H1 (cell line): ENCODE measurements at regions not wholly inside any gene's neighbourhood (a gene's known extent, or its start where the extent isn't known, plus 50 kb on each side); places are given as distances from the start of the nearest gene placed in this dataset.

Experiments
- CTCF ChIA-PET: fragments of 300-600 bp; sonication (Branson Sonifier 250); formaldehyde crosslinking; loops from one replicate; lab custom pipeline; 2021; ENCODE audit not compliant: partially characterized antibody; lab: Charles Lee
- POLR2A ChIA-PET: fragments of 300-600 bp; sonication (Branson Sonifier 250); formaldehyde crosslinking; loops from one replicate; lab custom pipeline; 2021; ENCODE audit warnings: inconsistent platforms; ENCODE audit not compliant: partially characterized antibody; lab: Charles Lee
- DNase-seq, 2 experiments: peaks; one replicate each; pipeline versions ENCODE4 v3.0.0 to v3.0.0-alpha.2; 2010 to 2022; ENCODE audit warnings: low spot score in 2 of 2, low read depth in 1 of 2, mixed read lengths in 1 of 2
- FAIRE-seq: peaks from 2 replicates; lab custom pipeline; 2011; peaks lifted over from hg19 to GRCh38; lab: Jason Lieb, UNC
- H2AFZ ChIP-seq: 2 replicates; pipeline ENCODE4 v1.8.1; 2012; ENCODE audit warnings: low read length, inconsistent platforms
- H2AK5ac ChIP-seq: 2 replicates; pipeline ENCODE4 v1.6.1; 2013; ENCODE audit warnings: low read depth, low read length
- H2BK120ac ChIP-seq: replicated peaks from 2 replicates; pipeline ENCODE3; 2013; ENCODE audit warnings: low read depth, low read length, inconsistent platforms
- H2BK12ac ChIP-seq: 2 replicates; pipeline ENCODE4 v1.6.1; 2013; ENCODE audit warnings: low read depth, low read length
- H2BK15ac ChIP-seq: 2 replicates; pipeline ENCODE4 v1.6.1; 2013; ENCODE audit warnings: low read length
- H2BK20ac ChIP-seq: 2 replicates; pipeline ENCODE4 v1.6.1; 2013; ENCODE audit warnings: low read length
- H2BK5ac ChIP-seq: 2 replicates; pipeline ENCODE4 v1.6.1; 2013; ENCODE audit warnings: low read depth, low read length
- H3K14ac ChIP-seq: 2 replicates; pipeline ENCODE4 v1.6.1; 2013; ENCODE audit warnings: inconsistent platforms; ENCODE audit not compliant: insufficient read length
- H3K18ac ChIP-seq: 2 replicates; pipeline ENCODE4 v1.6.1; 2013; ENCODE audit warnings: low read length; ENCODE audit errors: extremely low read depth
- H3K23ac ChIP-seq: 2 replicates; pipeline ENCODE4 v1.6.1; 2013; ENCODE audit warnings: inconsistent platforms; ENCODE audit not compliant: insufficient read length
- H3K23me2 ChIP-seq: 2 replicates; pipeline ENCODE4 v1.6.1; 2013; ENCODE audit warnings: low read depth, low read length
- H3K27ac ChIP-seq: 2 replicates; pipeline ENCODE4 v1.6.1; 2011; ENCODE audit warnings: low read depth, low read length, inconsistent platforms
- H3K27me3 ChIP-seq, 4 experiments: replicated peaks in 1 of 4; 1 replicate in 1 of 4; 2 replicates in 3 of 4; pipeline versions ENCODE4 v1.6.1 to v1.8.1; 2011 to 2013; ENCODE audit warnings: low read length in 3 of 4, mild to moderate bottlenecking in 3 of 4, inconsistent platforms in 2 of 4, mixed read lengths in 2 of 4, moderate library complexity in 1 of 4; ENCODE audit not compliant: control insufficient read depth in 3 of 4, insufficient read depth in 3 of 4; ENCODE audit errors: extremely low read depth in 1 of 4
- H3K36me3 ChIP-seq, 4 experiments: 2 replicates each; pipeline versions ENCODE4 v1.6.1 to v1.8.1; 2011 to 2013; ENCODE audit warnings: mild to moderate bottlenecking in 4 of 4, low read length in 3 of 4, moderate library complexity in 2 of 4, control low read depth in 1 of 4, inconsistent platforms in 1 of 4; ENCODE audit not compliant: insufficient read depth in 4 of 4, control insufficient read depth in 2 of 4
- H3K4ac ChIP-seq: replicated peaks from 2 replicates; pipeline ENCODE3; 2013; ENCODE audit warnings: low read length, low read depth, mixed read lengths, inconsistent platforms; ENCODE audit not compliant: insufficient read length
- H3K4me1 ChIP-seq, 4 experiments: replicated peaks in 1 of 4; 1 replicate in 1 of 4; 2 replicates in 3 of 4; pipeline versions ENCODE4 v1.6.1 to v1.8.1; 2011 to 2013; ENCODE audit warnings: low read length in 3 of 4, inconsistent platforms in 2 of 4, mixed read lengths in 1 of 4; ENCODE audit not compliant: insufficient read depth in 4 of 4, control insufficient read depth in 3 of 4
- H3K4me2 ChIP-seq, 2 experiments: 2 replicates each; pipeline versions ENCODE4 v1.6.1 to v1.8.1; 2011 to 2013; ENCODE audit warnings: low read depth in 2 of 2, low read length in 2 of 2, control low read depth in 1 of 2, inconsistent platforms in 1 of 2, mild to moderate bottlenecking in 1 of 2; ENCODE audit not compliant: insufficient read depth in 1 of 2
- H3K4me3 ChIP-seq, 4 experiments: fragments of 200-600, 300-600 bp in 1 of 4; sonication (generic), shearing (Covaris generic), sonication (Bioruptor Twin) in 1 of 4; 2 replicates each; pipeline versions ENCODE4 v1.5.1 to v1.8.1; 2011 to 2016; ENCODE audit warnings: low read length in 4 of 4, low read depth in 3 of 4, control low read depth in 2 of 4, inconsistent platforms in 2 of 4, mild to moderate bottlenecking in 2 of 4, mixed read lengths in 1 of 4, moderate library complexity in 1 of 4; ENCODE audit not compliant: insufficient read depth in 2 of 4; ENCODE audit errors: extremely low read depth in 1 of 4
- H3K56ac ChIP-seq: replicated peaks from 2 replicates; pipeline ENCODE3; 2013; ENCODE audit warnings: low read depth, mild to moderate bottlenecking, mixed read lengths, low read length, inconsistent platforms; ENCODE audit not compliant: insufficient read length
- H3K79me1 ChIP-seq: 2 replicates; pipeline ENCODE4 v1.6.1; 2013; ENCODE audit warnings: low read depth, low read length, control low read depth
- H3K79me2 ChIP-seq, 2 experiments: 2 replicates each; pipeline versions ENCODE4 v1.6.1 to v1.8.1; 2012 to 2013; ENCODE audit warnings: low read length in 2 of 2, mild to moderate bottlenecking in 2 of 2, inconsistent platforms in 1 of 2; ENCODE audit not compliant: insufficient read depth in 2 of 2, control insufficient read depth in 1 of 2
- H3K9ac ChIP-seq, 4 experiments: replicated peaks in 1 of 4; 1 replicate in 1 of 4; 2 replicates in 3 of 4; pipeline versions ENCODE4 v1.6.1 to v1.8.1; 2011 to 2013; ENCODE audit warnings: low read depth in 3 of 4, low read length in 3 of 4, control low read depth in 2 of 4, mild to moderate bottlenecking in 2 of 4, moderate library complexity in 2 of 4, inconsistent platforms in 1 of 4; ENCODE audit errors: extremely low read depth in 1 of 4
- H3K9me3 ChIP-seq, 2 experiments: 2 replicates each; pipeline versions ENCODE4 v1.6.1 to v1.8.1; 2012 to 2013; ENCODE audit warnings: mild to moderate bottlenecking in 2 of 2, moderate library complexity in 2 of 2, control low read depth in 1 of 2, inconsistent platforms in 1 of 2, low read depth in 1 of 2, low read length in 1 of 2, mixed read lengths in 1 of 2; ENCODE audit not compliant: insufficient read depth in 2 of 2
- H4K20me1 ChIP-seq, 2 experiments: replicated peaks in 1 of 2; 2 replicates each; pipeline versions ENCODE3 to v1.8.1; 2011 to 2013; ENCODE audit warnings: inconsistent platforms in 2 of 2, low read length in 2 of 2, mild to moderate bottlenecking in 1 of 2; ENCODE audit not compliant: insufficient read depth in 2 of 2, control insufficient read depth in 1 of 2
- H4K5ac ChIP-seq: 2 replicates; pipeline ENCODE4 v1.6.1; 2013; ENCODE audit warnings: low read length, low read depth, mixed read lengths, inconsistent platforms; ENCODE audit not compliant: insufficient read length
- H4K8ac ChIP-seq: 2 replicates; pipeline ENCODE4 v1.8.0; 2013; ENCODE audit warnings: mild to moderate bottlenecking, moderate library complexity, low read length, inconsistent platforms; ENCODE audit not compliant: insufficient read depth; ENCODE audit errors: extremely low read depth
- H4K91ac ChIP-seq: replicated peaks from 2 replicates; pipeline ENCODE3; 2013; ENCODE audit warnings: low read length, mixed read lengths, inconsistent platforms; ENCODE audit not compliant: insufficient read length
- RAD21 ChIP-seq, 2 experiments: IDR thresholded peaks in 1 of 2; conservative IDR thresholded peaks in 1 of 2; 2 replicates each; pipeline ENCODE4 v1.6.1; 2011; ENCODE audit warnings: low read depth in 2 of 2, low read length in 2 of 2, improper control_type of control experiment in 1 of 2, inconsistent platforms in 1 of 2, mild to moderate bottlenecking in 1 of 2, moderate library complexity in 1 of 2
- TAF1 ChIP-seq: IDR thresholded peaks from 2 replicates; pipeline ENCODE4 v1.6.1; 2011; ENCODE audit warnings: mild to moderate bottlenecking, low read depth, low read length
- USF2 ChIP-seq: IDR thresholded peaks from 2 replicates; pipeline ENCODE4 v1.6.1; 2011; ENCODE audit warnings: low read length, improper control_type of control experiment
- WGBS, 2 experiments: shearing (Covaris generic) in 1 of 2; methylation state at CpG; one replicate each; pipeline versions ENCODE4 v1.1.6 to v1.1.7; 2013 to 2015; ENCODE audit warnings: low lambda C conversion rate in 2 of 2, mixed read lengths in 2 of 2, inconsistent platforms in 1 of 2, low coverage in 1 of 2, missing lambda C conversion rate in 1 of 2; ENCODE audit not compliant: insufficient replicate concordance in 2 of 2, insufficient coverage in 1 of 2, insufficient read length in 1 of 2; ENCODE audit errors: extremely low coverage in 1 of 2, missing lambda C conversion rate in 1 of 2; 5-methylcytosine and 5-hydroxymethylcytosine counted together
- TF ChIP-seq, protein P1 (sequence below), 3 experiments: IDR thresholded peaks; 1 replicate in 2 of 3; 2 replicates in 1 of 3; pipeline versions ENCODE4 v1.5.1 to v1.6.1; 2011; ENCODE audit warnings: low read length in 3 of 3, mild to moderate bottlenecking in 3 of 3, inconsistent platforms in 2 of 3, low read depth in 1 of 3, moderate library complexity in 1 of 3; ENCODE audit not compliant: insufficient read depth in 1 of 3; ENCODE audit errors: control extremely low read depth in 1 of 3

DNA sequence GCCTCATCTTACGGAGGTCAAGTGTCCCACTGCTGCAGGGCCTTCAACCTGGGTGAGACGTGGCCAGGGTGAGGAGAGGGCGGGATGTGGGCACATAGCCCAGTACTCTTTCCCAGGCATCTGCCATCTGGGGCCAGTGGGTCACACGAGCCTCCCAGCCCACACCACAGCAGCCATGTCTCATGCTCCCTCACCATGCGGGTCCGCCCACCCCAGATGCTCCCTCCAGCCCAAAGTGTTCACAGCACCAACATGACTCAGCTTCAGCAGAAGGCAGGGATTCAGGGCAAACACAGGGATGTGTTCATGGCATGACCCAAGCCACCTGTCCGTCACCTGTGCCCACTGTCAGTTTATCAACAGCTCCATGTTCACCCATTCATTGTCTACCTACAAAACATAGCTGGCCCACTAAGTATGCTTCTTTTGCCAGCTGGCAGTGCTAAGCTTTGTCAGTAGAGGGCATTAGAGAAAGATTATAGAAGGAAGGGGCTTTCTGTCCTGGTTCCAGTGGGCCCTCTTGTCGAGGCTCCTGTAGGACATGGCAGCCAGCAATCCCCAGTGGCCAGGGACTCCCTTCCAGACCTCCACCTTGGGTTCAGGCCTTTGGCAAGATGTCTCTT is 109.2 kb downstream of the FOXF2 start:
- H3K27ac ChIP-seq = no peak overlapping the region
- TF ChIP-seq TAF1 = no peak
- TF ChIP-seq, protein P1, sequence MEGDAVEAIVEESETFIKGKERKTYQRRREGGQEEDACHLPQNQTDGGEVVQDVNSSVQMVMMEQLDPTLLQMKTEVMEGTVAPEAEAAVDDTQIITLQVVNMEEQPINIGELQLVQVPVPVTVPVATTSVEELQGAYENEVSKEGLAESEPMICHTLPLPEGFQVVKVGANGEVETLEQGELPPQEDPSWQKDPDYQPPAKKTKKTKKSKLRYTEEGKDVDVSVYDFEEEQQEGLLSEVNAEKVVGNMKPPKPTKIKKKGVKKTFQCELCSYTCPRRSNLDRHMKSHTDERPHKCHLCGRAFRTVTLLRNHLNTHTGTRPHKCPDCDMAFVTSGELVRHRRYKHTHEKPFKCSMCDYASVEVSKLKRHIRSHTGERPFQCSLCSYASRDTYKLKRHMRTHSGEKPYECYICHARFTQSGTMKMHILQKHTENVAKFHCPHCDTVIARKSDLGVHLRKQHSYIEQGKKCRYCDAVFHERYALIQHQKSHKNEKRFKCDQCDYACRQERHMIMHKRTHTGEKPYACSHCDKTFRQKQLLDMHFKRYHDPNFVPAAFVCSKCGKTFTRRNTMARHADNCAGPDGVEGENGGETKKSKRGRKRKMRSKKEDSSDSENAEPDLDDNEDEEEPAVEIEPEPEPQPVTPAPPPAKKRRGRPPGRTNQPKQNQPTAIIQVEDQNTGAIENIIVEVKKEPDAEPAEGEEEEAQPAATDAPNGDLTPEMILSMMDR (IDR thresholded peaks at IDR 0.05; ENCODE audit: control extremely low read depth in 1 of 3, insufficient read depth in 1 of 3, low read depth in 1 of 3, low read length in 3 of 3) = peak in 1 of 3 experiments; percentile 38; a peak in 1 of 4 replicates
- peak; percentile 16 to 30; a peak in 2 of 4 replicates for TF ChIP-seq RAD21 (IDR thresholded peaks at IDR 0.05 in 1 of 2, conservative IDR thresholded peaks at IDR 0.05 in 1 of 2; ENCODE audit: low read depth in 2 of 2, low read length in 2 of 2)
- no peak for TF ChIP-seq USF2
- peaks cover 5 to 10% of the 10 kb centered on the region in 2 experiments; a peak in 3 of 4 replicates for H3K9me3 ChIP-seq
- no peak overlapping the region for H2BK20ac ChIP-seq
- H3K9ac ChIP-seq = no peak overlapping the region
- ChIA-PET POLR2A (no interaction called here), CTCF (interaction anchor here (1.2 to 1.9 kb wide), 6 partner anchors 10 to 59 kb away, joined by 3 to 7 read pairs (median 4); no protein-coding TSS in a partner anchor)
- no peak overlapping the region for H2BK120ac ChIP-seq
- H3K4me2 ChIP-seq = no peak overlapping the region
- H2BK5ac ChIP-seq = no peak overlapping the region
- H2AFZ ChIP-seq = no peak overlapping the region
- no peaks in the 10 kb centered on the region for H3K79me2 ChIP-seq
- H2AK5ac ChIP-seq = 0 out of 2 replicates have a peak overlapping the region, but pooled peaks have one; percentile 25
- H4K8ac ChIP-seq = no peak overlapping the region
- no peak overlapping the region for H3K4me3 ChIP-seq
- H2BK15ac ChIP-seq = peak overlapping the region; percentile 84; the same call in 1 of the 2 replicates
- no peak overlapping the region for H3K18ac ChIP-seq
- no peaks in the 10 kb centered on the region for H3K23me2 ChIP-seq
- peak overlapping the region; percentile 38 for H4K91ac ChIP-seq
- H3K56ac ChIP-seq = no peak overlapping the region
- FAIRE-seq = no peak
- H3K23ac ChIP-seq = no peak overlapping the region
- H3K14ac ChIP-seq = no peak overlapping the region
- WGBS, 2 experiments = 91% methylated on average over 8 of the region's 8 CpGs; no CpG with 5 or more reads in 1 of the 2 experiments
- H3K36me3 ChIP-seq = no peaks in the 10 kb centered on the region
- H3K27me3 ChIP-seq = no peaks in the 10 kb centered on the region
- no peaks in the 10 kb centered on the region for H3K79me1 ChIP-seq
- H3K4me1 ChIP-seq = peaks cover 3 to 16% (median 11%) of the 10 kb centered on the region in 4 experiments
- H4K5ac ChIP-seq = no peak overlapping the region
- no peak overlapping the region for H3K4ac ChIP-seq
- DNase-seq = no peak
- H4K20me1 ChIP-seq = no peaks in the 10 kb centered on the region
- H2BK12ac ChIP-seq = no peak overlapping the region; the same call in 1 of the 2 replicates
